SK-N-MC (cell line): ENCODE measurements at regions not wholly inside any gene's neighbourhood (a gene's known extent, or its start where the extent isn't known, plus 50 kb on each side); places are given as distances from the start of the nearest gene placed in this dataset.
A peak's percentile ranks its signal among the peaks of the same experiment; 100 is the strongest.
"Not testable (repeated sequence)": the region's sequence is repeated elsewhere in the genome, so short reads cannot be mapped to it uniquely, and the experiment has no call there.

Experiments
- DNase-seq: peaks from one replicate; pipeline ENCODE4 v3.0.0-alpha.2; 2011; ENCODE audit warnings: low read depth, low spot score
- H3K27ac ChIP-seq: fragments of 200-600 bp; sonication (generic); 2 replicates; pipeline ENCODE4 v1.5.1; 2016; ENCODE audit warnings: mixed run types
- H3K36me3 ChIP-seq: fragments of 200-600 bp; sonication (generic); 2 replicates; pipeline ENCODE4 v1.6.1; 2017; ENCODE audit warnings: antibody characterized with exemption, low read length, mixed read lengths; ENCODE audit not compliant: insufficient read depth
- H3K4me3 ChIP-seq: fragments of 200-600 bp; sonication (generic); 2 replicates; pipeline ENCODE4 v1.5.1; 2016
- H3K9ac ChIP-seq: fragments of 200-600 bp; sonication (generic); 2 replicates; pipeline ENCODE4 v1.8.0; 2017; ENCODE audit warnings: mixed run types, mixed read lengths; ENCODE audit not compliant: insufficient read length
- H3K9me3 ChIP-seq: fragments of 200-600 bp; sonication (generic); 2 replicates; pipeline ENCODE4 v1.6.1; 2017; ENCODE audit warnings: low read depth, mild to moderate bottlenecking, antibody characterized with exemption, low read length, moderate library complexity, mixed read lengths
- EZH2 ChIP-seq: fragments of 200-600 bp; sonication (generic); IDR thresholded peaks from one replicate; pipeline ENCODE4 v1.6.1; 2017; ENCODE audit warnings: antibody characterized with exemption
- FOXP2 ChIP-seq: optimal IDR thresholded peaks from 2 replicates; pipeline ENCODE3; 2011; ENCODE audit warnings: mild to moderate bottlenecking, moderate library complexity; ENCODE audit not compliant: insufficient read depth; ENCODE audit errors: extremely low read length, control extremely low read depth
- POLR2AphosphoS5 ChIP-seq: IDR thresholded peaks from 2 replicates; pipeline ENCODE4 v1.6.1; 2012; ENCODE audit warnings: mild to moderate bottlenecking, low read depth, low read length, borderline replicate concordance

DNA sequence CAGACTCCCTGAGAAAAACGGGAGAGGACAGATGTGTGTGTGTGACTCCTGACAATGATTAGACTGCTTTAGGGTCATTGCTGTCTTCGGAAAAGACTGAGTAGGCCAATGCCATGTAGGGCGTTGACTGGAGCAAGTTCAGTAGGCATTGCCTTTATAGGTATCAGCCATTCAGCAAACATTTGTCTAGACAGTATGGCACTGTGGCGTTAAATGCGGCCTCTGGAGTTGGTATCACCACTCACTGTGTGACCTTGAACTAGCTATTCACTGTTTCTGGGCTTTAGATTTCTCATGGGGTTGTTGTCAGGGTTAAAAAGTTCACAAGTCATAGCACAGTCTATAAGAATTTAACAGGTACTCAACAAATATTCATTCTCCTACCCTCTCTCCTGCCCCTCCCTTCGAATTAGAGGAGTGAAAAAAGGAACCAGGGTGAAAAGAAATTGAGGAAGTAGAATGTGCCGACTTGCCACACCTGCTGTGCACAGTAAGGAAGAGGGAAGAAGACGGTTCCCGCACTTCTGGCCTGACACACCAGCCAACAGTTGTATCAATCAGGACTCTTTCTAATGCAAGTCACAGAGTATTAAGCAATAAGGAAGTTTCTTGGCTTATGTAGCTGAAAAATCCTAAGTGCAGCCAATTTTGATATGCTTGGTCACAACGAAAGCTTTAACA is 83.2 kb upstream of the PLAC8 start:
- no peak for DNase-seq
- H3K9me3 ChIP-seq: no peaks in the 10 kb centered on the region
- H3K27ac ChIP-seq: no peak overlapping the region
- H3K9ac ChIP-seq: no peak overlapping the region
- TF ChIP-seq POLR2AphosphoS5 (no peak), FOXP2 (no peak), EZH2 (no peak)
- H3K36me3 ChIP-seq: no peaks in the 10 kb centered on the region
- H3K4me3 ChIP-seq: no peak overlapping the region

DNA sequence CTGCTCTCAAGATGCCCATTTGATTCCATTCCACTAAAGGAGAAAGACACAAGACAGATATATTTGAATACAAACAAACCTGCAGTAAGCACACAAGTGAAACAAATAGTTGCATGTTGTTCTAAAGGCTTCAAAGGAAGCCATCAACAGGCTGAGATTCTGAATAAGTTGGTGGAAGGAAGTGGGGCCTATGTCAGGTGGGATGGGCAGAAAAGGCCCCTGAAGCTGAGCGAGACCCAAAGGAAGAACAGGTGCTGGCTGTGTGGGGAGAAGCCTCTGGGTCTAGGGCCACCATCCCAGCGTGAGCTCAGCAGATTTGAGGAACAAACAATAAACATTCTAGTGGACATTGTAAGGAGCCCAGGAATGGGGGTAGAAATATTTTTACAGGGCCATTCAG is 82.4 kb upstream of the PLAC8 start:
- TF ChIP-seq FOXP2: no peak
- TF ChIP-seq POLR2AphosphoS5: no peak
- no peak for TF ChIP-seq EZH2
- DNase-seq: no peak
- Histone ChIP-seq H3K4me3 (no peak overlapping the region), H3K9ac (no peak overlapping the region), H3K9me3 (no peaks in the 10 kb centered on the region), H3K27ac (no peak overlapping the region), H3K36me3 (no peaks in the 10 kb centered on the region)

DNA sequence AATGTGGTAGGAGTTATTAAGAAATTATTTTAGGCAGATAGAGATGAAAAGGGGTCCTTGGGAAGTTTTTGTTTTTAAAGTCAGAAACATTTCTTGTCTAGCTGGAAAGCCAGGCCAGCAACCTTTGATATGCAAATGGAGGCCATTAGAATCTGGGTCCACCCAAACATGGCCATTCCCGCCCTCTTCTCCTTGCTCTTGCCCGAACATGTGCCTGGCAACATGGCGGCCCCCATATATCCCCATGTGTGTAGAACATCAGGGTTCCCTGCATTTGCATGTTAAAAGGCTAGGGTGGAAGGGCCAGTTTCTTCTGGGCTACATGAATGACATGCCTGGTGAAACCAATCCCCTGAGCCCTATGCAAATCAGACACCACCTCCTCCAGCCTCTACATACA is 80.7 kb upstream of the PLAC8 start:
- TF ChIP-seq EZH2 (no peak), FOXP2 (no peak), POLR2AphosphoS5 (no peak)
- Histone ChIP-seq H3K4me3 (no peak overlapping the region), H3K9me3 (no peaks in the 10 kb centered on the region), H3K27ac (no peak overlapping the region), H3K9ac (no peak overlapping the region), H3K36me3 (no peaks in the 10 kb centered on the region)
- DNase-seq: no peak

DNA sequence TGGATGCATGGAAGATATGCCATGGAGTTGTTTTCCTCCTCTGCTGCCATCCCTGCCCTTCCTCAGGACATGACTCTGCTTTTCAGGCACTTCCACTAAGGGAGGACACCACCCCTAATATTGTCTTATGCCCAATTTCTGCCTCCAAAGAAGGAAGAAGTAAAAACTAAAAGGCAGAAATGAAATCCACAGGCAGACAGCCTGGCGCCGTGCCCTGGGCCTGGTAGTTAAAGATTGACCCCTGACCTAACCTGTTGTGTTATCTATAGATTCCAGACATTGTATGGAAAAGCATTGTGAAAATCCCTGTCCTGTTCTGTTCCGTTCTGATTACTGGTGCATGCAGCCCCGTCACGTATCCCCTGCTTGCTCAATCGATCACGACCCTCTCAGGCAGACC is 80.1 kb upstream of the PLAC8 start:
- H3K9me3 ChIP-seq, H3K36me3 ChIP-seq, H3K9ac ChIP-seq, H3K4me3 ChIP-seq, H3K27ac ChIP-seq, DNase-seq: not testable (repeated sequence)

DNA sequence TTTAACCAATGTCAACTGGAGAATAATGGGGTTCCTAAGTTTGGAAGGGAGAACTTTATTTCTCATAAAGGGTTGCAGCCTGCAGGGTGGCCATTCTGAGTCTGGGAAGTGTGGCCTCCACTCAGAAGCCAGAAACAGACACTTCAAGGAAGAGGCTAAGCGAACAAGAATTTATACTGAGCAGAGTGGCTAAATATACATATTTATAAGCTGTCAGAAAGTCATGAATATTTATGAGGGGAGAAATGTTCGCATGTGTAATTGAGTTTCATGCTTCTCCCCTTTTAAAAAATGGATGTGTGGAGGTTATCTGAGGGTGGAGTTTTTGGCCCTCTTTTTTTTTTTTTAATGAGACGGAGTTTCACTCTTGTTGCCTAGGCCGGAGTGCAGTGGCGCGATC is 78.1 kb upstream of the PLAC8 start:
- Histone ChIP-seq H3K27ac (peak overlapping the region; percentile 67), H3K4me3 (peak overlapping the region; percentile 51), H3K9ac (no peak overlapping the region), H3K36me3 (no peaks in the 10 kb centered on the region), H3K9me3 (no peaks in the 10 kb centered on the region)
- DNase-seq: peak; percentile 53
- TF ChIP-seq EZH2: no peak
- no peak for TF ChIP-seq POLR2AphosphoS5
- TF ChIP-seq FOXP2: no peak

DNA sequence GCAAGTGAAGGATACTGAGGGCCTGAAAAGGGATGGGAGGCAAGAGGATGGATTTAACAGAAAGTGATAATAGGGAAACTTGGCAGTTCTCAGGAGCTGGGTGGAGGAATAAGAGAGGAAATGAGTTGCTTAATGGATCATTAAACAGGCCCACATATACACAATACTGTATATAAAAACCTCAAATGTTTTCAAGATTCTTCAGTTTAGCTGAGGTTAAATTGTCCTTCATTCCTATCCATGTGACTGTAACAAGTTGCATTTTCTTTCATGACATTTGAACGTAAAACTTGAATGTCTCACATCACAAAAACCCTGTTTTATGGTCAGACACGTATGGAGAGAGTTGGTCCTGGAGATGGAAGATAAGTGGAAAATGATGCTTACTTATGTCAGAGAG is 76.5 kb upstream of the PLAC8 start:
- H3K4me3 ChIP-seq: no peak overlapping the region
- no peaks in the 10 kb centered on the region for H3K36me3 ChIP-seq
- no peak for DNase-seq
- TF ChIP-seq EZH2: no peak
- TF ChIP-seq POLR2AphosphoS5: no peak
- TF ChIP-seq FOXP2: no peak
- H3K9me3 ChIP-seq: no peaks in the 10 kb centered on the region
- H3K9ac ChIP-seq: no peak overlapping the region
- no peak overlapping the region; the same call in 1 of the 2 replicates for H3K27ac ChIP-seq

DNA sequence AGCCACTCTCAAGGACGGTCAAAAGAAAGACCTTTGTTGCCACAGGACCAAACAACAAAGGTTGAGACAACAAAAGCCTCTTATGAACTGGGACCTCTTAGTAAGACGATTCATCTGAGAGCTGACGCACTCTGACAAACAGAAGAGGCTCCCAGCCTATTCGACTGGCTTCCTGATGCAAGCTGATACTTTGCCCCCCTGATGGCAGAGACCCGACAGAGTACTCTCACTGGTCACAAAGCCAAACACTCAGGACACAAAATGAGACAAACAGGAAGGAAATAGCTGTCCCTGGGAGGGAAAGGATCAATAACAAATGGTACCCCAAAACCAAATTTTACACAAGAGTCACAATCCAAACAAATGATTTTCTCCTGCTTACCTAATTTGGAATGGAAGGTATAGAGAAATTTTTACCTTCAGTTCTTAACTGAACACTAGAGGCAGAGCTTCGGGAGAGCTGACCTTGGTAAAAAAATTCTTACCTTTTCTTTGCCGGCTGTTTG is 75.2 kb upstream of the PLAC8 start:
- no peak overlapping the region for H3K4me3 ChIP-seq
- no peak overlapping the region for H3K27ac ChIP-seq
- no peaks in the 10 kb centered on the region for H3K36me3 ChIP-seq
- DNase-seq: no peak
- H3K9me3 ChIP-seq: no peaks in the 10 kb centered on the region
- TF ChIP-seq FOXP2 (no peak), POLR2AphosphoS5 (no peak), EZH2 (no peak)
- H3K9ac ChIP-seq: no peak overlapping the region

DNA sequence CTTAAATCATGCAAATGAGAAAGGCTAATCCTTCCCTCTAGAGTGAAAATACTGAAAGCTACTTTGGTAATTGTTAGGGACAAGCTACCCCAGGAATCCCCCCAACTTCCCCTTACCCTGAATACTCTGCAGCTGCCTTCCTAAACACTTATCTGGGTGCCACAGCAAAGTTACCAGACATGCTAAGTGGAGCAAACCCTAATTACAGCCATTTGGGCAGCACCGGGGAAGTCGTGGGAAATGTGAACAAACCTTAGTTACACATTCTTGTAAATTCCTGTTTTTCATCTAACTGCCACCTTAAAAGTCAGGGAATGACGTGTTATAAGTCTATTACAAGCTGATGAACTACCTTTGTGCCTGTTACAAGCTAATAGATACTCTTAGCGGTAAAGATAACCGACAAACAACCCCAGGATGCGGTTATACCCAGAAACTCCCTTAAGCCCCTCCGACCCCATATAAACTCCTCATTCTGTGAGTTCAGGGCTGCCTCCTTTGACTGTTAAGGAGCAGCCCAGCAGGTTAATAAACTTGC is 66.0 kb upstream of the PLAC8 start:
- Histone ChIP-seq H3K36me3 (no peaks in the 10 kb centered on the region), H3K4me3 (no peak overlapping the region), H3K9ac (no peak overlapping the region), H3K9me3 (no peaks in the 10 kb centered on the region), H3K27ac (no peak overlapping the region)
- DNase-seq: no peak
- no peak for TF ChIP-seq EZH2
- TF ChIP-seq POLR2AphosphoS5: no peak
- no peak for TF ChIP-seq FOXP2

DNA sequence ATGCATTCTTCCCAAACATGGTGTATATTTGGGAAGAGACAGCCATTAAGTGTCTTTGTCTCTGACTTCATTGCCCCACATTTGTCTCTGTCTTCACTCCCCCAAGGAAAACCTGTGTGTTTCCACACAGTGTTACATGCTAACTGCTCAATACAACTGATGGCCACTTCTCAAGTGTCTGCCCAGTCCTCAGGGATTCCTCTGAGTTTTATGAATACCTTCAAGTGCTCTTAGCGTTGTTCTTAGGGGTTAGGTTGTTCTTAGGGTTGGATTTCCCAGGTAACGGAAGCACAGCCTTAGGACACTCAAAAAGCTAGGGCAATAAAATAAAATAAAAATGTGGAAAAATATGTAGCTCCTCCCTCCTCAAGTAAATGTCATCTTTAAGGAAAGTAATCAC is 64.7 kb upstream of the PLAC8 start:
- DNase-seq: no peak
- Histone ChIP-seq H3K4me3 (no peak overlapping the region), H3K9me3 (no peaks in the 10 kb centered on the region), H3K9ac (no peak overlapping the region), H3K27ac (no peak overlapping the region), H3K36me3 (no peaks in the 10 kb centered on the region)
- TF ChIP-seq FOXP2 (no peak), POLR2AphosphoS5 (no peak)
